Coronary artery (tissue), 2 donors: ENCODE measurements at regions not wholly inside any gene's neighbourhood (a gene's known extent, or its start where the extent isn't known, plus 50 kb on each side); places are given as distances from the start of the nearest gene placed in this dataset.

Source experiments
- DNase-seq: peaks from one replicate; pipeline ENCODE4 v3.0.0-alpha.2; 2017; ENCODE audit warnings: low spot score
- H3K27ac ChIP-seq, 2 donors: fragments of 200-600 bp; sonication (generic); one replicate each; pipeline ENCODE4 v1.5.1; 2016 to 2019
- H3K4me3 ChIP-seq: fragments of 200-600 bp; sonication (generic); 2 replicates; pipeline ENCODE4 v1.5.1; 2016; ENCODE audit warnings: mild to moderate bottlenecking, moderate library complexity
- CTCF ChIP-seq: fragments of 200-600 bp; sonication (generic); IDR thresholded peaks from one replicate; pipeline ENCODE4 v1.5.1; 2019; ENCODE audit warnings: antibody characterized with exemption

GRCh38 chr10:29389935-29390334 lies 101.1 kb downstream of the LYZL1 start:
- H3K27ac ChIP-seq: no peak overlapping the region
- TF ChIP-seq CTCF: no peak
- no peak overlapping the region for H3K4me3 ChIP-seq
- no peak for DNase-seq

GRCh38 chr10:29392376-29393021 lies 103.6 kb downstream of the LYZL1 start:
- Histone ChIP-seq H3K27ac (no peak overlapping the region), H3K4me3 (no peak overlapping the region)
- peak; percentile 50 for TF ChIP-seq CTCF
- DNase-seq: no peak

- no peak overlapping the region for H3K4me3 ChIP-seq
- no peak overlapping the region for H3K27ac ChIP-seq
- no peak for TF ChIP-seq CTCF
- DNase-seq: no peak
These were observed 105.6 kb downstream of the LYZL1 start for GRCh38 chr10:29394321-29394932.

- TF ChIP-seq CTCF: no peak
- H3K27ac ChIP-seq: no peak overlapping the region
- no peak overlapping the region for H3K4me3 ChIP-seq
- DNase-seq: no peak
These were observed 106.5 kb downstream of the LYZL1 start for GRCh38 chr10:29395409-29395808.

GRCh38 chr10:29397221-29397620 lies 108.4 kb downstream of the LYZL1 start:
- no peak for TF ChIP-seq CTCF
- no peak for DNase-seq
- Histone ChIP-seq H3K27ac (no peak overlapping the region), H3K4me3 (no peak overlapping the region)

- no peak for TF ChIP-seq CTCF
- Histone ChIP-seq H3K27ac (no peak overlapping the region), H3K4me3 (no peak overlapping the region)
- no peak for DNase-seq
These were observed 114.3 kb downstream of the LYZL1 start for GRCh38 chr10:29403208-29403607.

GRCh38 chr10:29407280-29407858 lies 118.5 kb downstream of the LYZL1 start:
- TF ChIP-seq CTCF: no peak
- no peak overlapping the region for H3K27ac ChIP-seq
- H3K4me3 ChIP-seq: no peak overlapping the region
- DNase-seq: no peak
